HS-5 (cell line): ENCODE measurements at regions not wholly inside any gene's neighbourhood (a gene's known extent, or its start where the extent isn't known, plus 50 kb on each side); places are given as distances from the start of the nearest gene placed in this dataset.
"Not testable (repeated sequence)": the region's sequence is repeated elsewhere in the genome, so short reads cannot be mapped to it uniquely, and the experiment has no call there.

ENCODE experiments used
- DNase-seq: peaks from one replicate; pipeline ENCODE4 v3.0.0-alpha.2; 2012; ENCODE audit warnings: low read depth

- DNase-seq = no peak
Measured at GRCh38 chr13:44304433-44304725, 69.2 kb upstream of the SERP2 start.

GRCh38 chr13:44305286-44305685 is 68.3 kb upstream of the SERP2 start:
- DNase-seq = no peak

- no peak for DNase-seq
Measured at GRCh38 chr13:44305917-44306370, 67.7 kb upstream of the SERP2 start.

- DNase-seq = peak; percentile 68
Measured at GRCh38 chr13:44306371-44307192, 67.0 kb upstream of the SERP2 start.

GRCh38 chr13:44307255-44307654 is 66.4 kb upstream of the SERP2 start:
- no peak for DNase-seq

- DNase-seq = no peak
Measured at GRCh38 chr13:44307844-44308243, 65.8 kb upstream of the SERP2 start.

- no peak for DNase-seq
Measured at GRCh38 chr13:44308352-44308751, 65.3 kb upstream of the SERP2 start.

GRCh38 chr13:44309794-44310757 is 63.5 kb upstream of the SERP2 start:
- DNase-seq = no peak

GRCh38 chr13:44311011-44311780 is 62.4 kb upstream of the SERP2 start:
- no peak for DNase-seq

- DNase-seq = no peak
Measured at GRCh38 chr13:44312131-44312530, 61.5 kb upstream of the SERP2 start.

GRCh38 chr13:44312834-44313551 is 60.6 kb upstream of the SERP2 start:
- DNase-seq = peak; percentile 82

GRCh38 chr13:44313674-44314073 is 60.0 kb upstream of the SERP2 start:
- peak; percentile 49 for DNase-seq

- not testable (repeated sequence) for DNase-seq
Measured at GRCh38 chr13:44314160-44314559, 59.5 kb upstream of the SERP2 start.

GRCh38 chr13:44317752-44318151 is 55.9 kb upstream of the SERP2 start:
- DNase-seq = no peak

GRCh38 chr13:44318161-44318560 is 55.5 kb upstream of the SERP2 start:
- no peak for DNase-seq

- no peak for DNase-seq
Measured at GRCh38 chr13:44320611-44321010, 53.0 kb upstream of the SERP2 start.

- no peak for DNase-seq
Measured at GRCh38 chr13:44321961-44322360, 51.7 kb upstream of the SERP2 start.

GRCh38 chr13:44322928-44323327 is 50.7 kb upstream of the SERP2 start:
- no peak for DNase-seq

- DNase-seq = no peak
Measured at GRCh38 chr13:44323754-44324153, 49.9 kb upstream of the SERP2 start.
